Lower leg skin (tissue), 3 donors: ENCODE measurements at regions not wholly inside any gene's neighbourhood (a gene's known extent, or its start where the extent isn't known, plus 50 kb on each side); places are given as distances from the start of the nearest gene placed in this dataset.

Source experiments
- POLR2A ChIP-seq, 2 donors: fragments of 450-650 bp; IDR thresholded peaks; one replicate each; pipeline ENCODE4 v1.6.1; 2016 to 2017; ENCODE audit warnings: antibody characterized with exemption in 2 of 2, mild to moderate bottlenecking in 1 of 2, moderate library complexity in 1 of 2
- TF ChIP-seq, protein P1 (sequence below), 3 donors: fragments of 450-650 bp; IDR thresholded peaks; one replicate each; pipeline ENCODE4 v1.5.1; 2016; ENCODE audit warnings: antibody characterized with exemption in 3 of 3, mild to moderate bottlenecking in 3 of 3, moderate library complexity in 2 of 3

DNA sequence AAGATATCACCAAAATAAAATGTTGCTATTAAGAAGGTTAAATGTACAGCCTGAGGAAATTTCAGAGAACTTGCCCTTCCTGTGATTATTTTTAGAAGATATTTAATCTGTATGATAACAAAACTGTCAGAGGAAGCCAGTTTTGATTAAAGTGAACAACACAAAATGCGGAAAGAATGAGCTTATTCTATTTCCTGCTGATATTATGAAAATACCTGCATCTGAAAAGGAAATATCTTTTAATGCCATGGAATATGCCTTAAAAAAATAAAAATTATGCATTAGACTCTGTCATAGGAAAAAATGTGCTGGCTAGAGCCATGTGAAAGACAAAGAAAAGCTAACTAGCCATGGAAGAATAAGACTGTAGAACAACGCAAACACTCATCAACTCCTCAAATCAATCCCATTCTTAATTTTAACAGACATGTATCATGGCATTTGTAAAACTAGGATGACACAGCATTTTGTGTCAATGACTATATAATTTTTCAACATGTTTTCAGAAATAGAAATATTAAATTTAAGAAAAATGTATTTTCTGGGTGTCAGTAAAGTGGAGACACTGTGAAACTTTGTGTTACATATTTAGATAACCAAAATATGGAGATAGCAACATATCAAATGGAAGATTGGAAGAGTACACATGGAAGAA lies 1768.2 kb downstream of the SUCLG1 start:
- TF ChIP-seq, protein P1, sequence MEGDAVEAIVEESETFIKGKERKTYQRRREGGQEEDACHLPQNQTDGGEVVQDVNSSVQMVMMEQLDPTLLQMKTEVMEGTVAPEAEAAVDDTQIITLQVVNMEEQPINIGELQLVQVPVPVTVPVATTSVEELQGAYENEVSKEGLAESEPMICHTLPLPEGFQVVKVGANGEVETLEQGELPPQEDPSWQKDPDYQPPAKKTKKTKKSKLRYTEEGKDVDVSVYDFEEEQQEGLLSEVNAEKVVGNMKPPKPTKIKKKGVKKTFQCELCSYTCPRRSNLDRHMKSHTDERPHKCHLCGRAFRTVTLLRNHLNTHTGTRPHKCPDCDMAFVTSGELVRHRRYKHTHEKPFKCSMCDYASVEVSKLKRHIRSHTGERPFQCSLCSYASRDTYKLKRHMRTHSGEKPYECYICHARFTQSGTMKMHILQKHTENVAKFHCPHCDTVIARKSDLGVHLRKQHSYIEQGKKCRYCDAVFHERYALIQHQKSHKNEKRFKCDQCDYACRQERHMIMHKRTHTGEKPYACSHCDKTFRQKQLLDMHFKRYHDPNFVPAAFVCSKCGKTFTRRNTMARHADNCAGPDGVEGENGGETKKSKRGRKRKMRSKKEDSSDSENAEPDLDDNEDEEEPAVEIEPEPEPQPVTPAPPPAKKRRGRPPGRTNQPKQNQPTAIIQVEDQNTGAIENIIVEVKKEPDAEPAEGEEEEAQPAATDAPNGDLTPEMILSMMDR (IDR thresholded peaks at IDR 0.05): no peak
- no peak for TF ChIP-seq POLR2A (IDR thresholded peaks at IDR 0.05)
